DND-41 (cell line): ENCODE measurements at regions not wholly inside any gene's neighbourhood (a gene's known extent, or its start where the extent isn't known, plus 50 kb on each side); places are given as distances from the start of the nearest gene placed in this dataset.

ENCODE experiments used
- ATAC-seq: fragments of 200-7000 bp; cut with Tn5 transposase; 3 replicates; pipeline ENCODE4 v1.9.1; 2021; ENCODE audit warnings: low read depth; ENCODE audit not compliant: insufficient read depth
- DNase-seq: peaks from one replicate; pipeline ENCODE4 v3.0.0-alpha.2; 2020
- H2AFZ ChIP-seq: 2 replicates; pipeline ENCODE4 v1.6.0; 2012; ENCODE audit warnings: low read depth, low read length
- H3K27ac ChIP-seq: 2 replicates; pipeline ENCODE4 v1.5.1; 2012; ENCODE audit warnings: low read length, inconsistent platforms
- H3K27me3 ChIP-seq: fragments of 200-600 bp; sonication (generic); 2 replicates; pipeline ENCODE4 v1.6.0; 2012; ENCODE audit warnings: low read length, mild to moderate bottlenecking, inconsistent platforms; ENCODE audit not compliant: insufficient read depth, poor library complexity
- H3K36me3 ChIP-seq: 2 replicates; pipeline ENCODE4 v1.5.1; 2012; ENCODE audit warnings: low read length, inconsistent platforms; ENCODE audit not compliant: insufficient read depth
- H3K4me1 ChIP-seq: 2 replicates; pipeline ENCODE4 v1.5.1; 2012; ENCODE audit warnings: mild to moderate bottlenecking, low read length; ENCODE audit not compliant: insufficient read depth
- H3K4me2 ChIP-seq: 2 replicates; pipeline ENCODE4 v1.6.0; 2012; ENCODE audit warnings: mild to moderate bottlenecking, moderate library complexity, low read length, inconsistent platforms; ENCODE audit not compliant: insufficient read depth
- H3K4me3 ChIP-seq, 2 experiments: fragments of 200-600 bp in 1 of 2; shearing (Covaris generic) in 1 of 2; 2 replicates each; pipeline ENCODE4 v1.5.1; 2012 to 2016; ENCODE audit warnings: inconsistent platforms in 2 of 2, low read length in 2 of 2, mild to moderate bottlenecking in 2 of 2, low read depth in 1 of 2, moderate library complexity in 1 of 2
- H3K79me2 ChIP-seq: 2 replicates; pipeline ENCODE4 v1.6.0; 2012; ENCODE audit warnings: low read length, inconsistent platforms; ENCODE audit not compliant: insufficient read depth
- H3K9ac ChIP-seq: 2 replicates; pipeline ENCODE4 v1.6.0; 2012; ENCODE audit warnings: low read depth, mild to moderate bottlenecking, inconsistent platforms, low read length, moderate library complexity
- H3K9me3 ChIP-seq: 2 replicates; pipeline ENCODE4 v1.5.1; 2012; ENCODE audit warnings: low read length, moderate library complexity, mild to moderate bottlenecking, inconsistent platforms; ENCODE audit not compliant: insufficient read depth, severe bottlenecking
- H4K20me1 ChIP-seq: 2 replicates; pipeline ENCODE4 v1.6.0; 2012; ENCODE audit warnings: low read length; ENCODE audit not compliant: insufficient read depth
- EZH2 ChIP-seq: IDR thresholded peaks from 3 replicates; pipeline ENCODE4 v1.6.1; 2012; ENCODE audit warnings: borderline replicate concordance, low read depth, mild to moderate bottlenecking, moderate library complexity, low read length, inconsistent platforms; ENCODE audit not compliant: severe bottlenecking
- TF ChIP-seq, protein P1 (sequence below): IDR thresholded peaks from 2 replicates; pipeline ENCODE4 v1.5.1; 2012; ENCODE audit warnings: borderline replicate concordance, low read length, moderate library complexity, mild to moderate bottlenecking; ENCODE audit not compliant: poor library complexity, severe bottlenecking; ENCODE audit errors: extremely low read depth

DNA sequence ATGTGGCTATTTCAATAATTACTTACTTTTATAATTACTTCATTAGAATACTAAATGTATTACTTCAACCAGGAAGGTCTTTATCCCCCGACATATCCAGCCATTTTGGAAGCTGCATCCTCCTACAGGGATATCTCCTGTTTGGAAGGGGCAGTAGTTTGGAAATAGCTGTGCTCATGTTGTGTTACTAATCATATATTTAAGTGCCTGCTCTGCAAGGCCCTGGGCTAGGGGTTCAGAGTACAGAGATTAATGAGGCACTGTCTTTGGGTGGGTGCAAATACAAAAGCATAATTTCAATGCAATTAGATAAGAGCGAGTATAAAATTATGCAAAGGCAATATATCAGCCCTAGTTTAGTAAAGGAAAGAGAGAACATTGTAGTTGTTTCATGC, 146.3 kb upstream of the RARB start:
- no peak overlapping the region for H3K27ac ChIP-seq
- DNase-seq (no peak), ATAC-seq (no peak)
- H3K4me2 ChIP-seq: no peak overlapping the region
- H3K4me3 ChIP-seq: no peak overlapping the region
- H3K4me1 ChIP-seq: no peaks in the 10 kb centered on the region
- H3K36me3 ChIP-seq: no peaks in the 10 kb centered on the region
- no peaks in the 10 kb centered on the region for H4K20me1 ChIP-seq
- no peaks in the 10 kb centered on the region for H3K79me2 ChIP-seq
- no peak overlapping the region for H2AFZ ChIP-seq
- TF ChIP-seq, protein P1, sequence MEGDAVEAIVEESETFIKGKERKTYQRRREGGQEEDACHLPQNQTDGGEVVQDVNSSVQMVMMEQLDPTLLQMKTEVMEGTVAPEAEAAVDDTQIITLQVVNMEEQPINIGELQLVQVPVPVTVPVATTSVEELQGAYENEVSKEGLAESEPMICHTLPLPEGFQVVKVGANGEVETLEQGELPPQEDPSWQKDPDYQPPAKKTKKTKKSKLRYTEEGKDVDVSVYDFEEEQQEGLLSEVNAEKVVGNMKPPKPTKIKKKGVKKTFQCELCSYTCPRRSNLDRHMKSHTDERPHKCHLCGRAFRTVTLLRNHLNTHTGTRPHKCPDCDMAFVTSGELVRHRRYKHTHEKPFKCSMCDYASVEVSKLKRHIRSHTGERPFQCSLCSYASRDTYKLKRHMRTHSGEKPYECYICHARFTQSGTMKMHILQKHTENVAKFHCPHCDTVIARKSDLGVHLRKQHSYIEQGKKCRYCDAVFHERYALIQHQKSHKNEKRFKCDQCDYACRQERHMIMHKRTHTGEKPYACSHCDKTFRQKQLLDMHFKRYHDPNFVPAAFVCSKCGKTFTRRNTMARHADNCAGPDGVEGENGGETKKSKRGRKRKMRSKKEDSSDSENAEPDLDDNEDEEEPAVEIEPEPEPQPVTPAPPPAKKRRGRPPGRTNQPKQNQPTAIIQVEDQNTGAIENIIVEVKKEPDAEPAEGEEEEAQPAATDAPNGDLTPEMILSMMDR: no peak
- no peak for TF ChIP-seq EZH2
- H3K9me3 ChIP-seq: no peaks in the 10 kb centered on the region
- H3K9ac ChIP-seq: no peak overlapping the region
- H3K27me3 ChIP-seq: no peaks in the 10 kb centered on the region

DNA sequence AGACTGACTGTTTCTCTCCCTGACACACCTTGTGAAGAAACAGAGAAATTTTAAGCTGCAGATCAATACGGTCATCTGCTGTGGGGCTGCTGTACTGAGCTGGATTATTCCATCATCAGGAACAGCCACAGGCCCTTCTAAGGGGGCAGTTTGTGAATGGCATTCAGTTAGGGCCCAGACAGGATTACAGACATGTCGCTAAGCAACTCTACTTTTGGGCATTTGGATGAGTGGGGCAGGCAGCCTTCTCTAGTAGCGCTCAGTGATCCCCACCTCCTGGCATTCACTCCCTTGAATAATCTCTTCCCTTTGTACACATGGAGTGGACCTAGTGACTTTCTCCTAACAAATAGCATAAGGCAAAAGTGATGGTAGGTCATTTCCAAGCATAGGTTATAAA, 144.4 kb upstream of the RARB start:
- no peak for ATAC-seq
- Histone ChIP-seq H3K27ac (no peak overlapping the region), H3K79me2 (no peaks in the 10 kb centered on the region), H2AFZ (no peak overlapping the region), H3K4me1 (no peaks in the 10 kb centered on the region), H3K4me2 (no peak overlapping the region), H3K9me3 (no peaks in the 10 kb centered on the region), H3K4me3 (no peak overlapping the region), H3K27me3 (no peaks in the 10 kb centered on the region), H3K36me3 (no peaks in the 10 kb centered on the region), H3K9ac (no peak overlapping the region), H4K20me1 (no peaks in the 10 kb centered on the region)
- TF ChIP-seq, protein P1: no peak
- TF ChIP-seq EZH2: no peak
- no peak for DNase-seq

DNA sequence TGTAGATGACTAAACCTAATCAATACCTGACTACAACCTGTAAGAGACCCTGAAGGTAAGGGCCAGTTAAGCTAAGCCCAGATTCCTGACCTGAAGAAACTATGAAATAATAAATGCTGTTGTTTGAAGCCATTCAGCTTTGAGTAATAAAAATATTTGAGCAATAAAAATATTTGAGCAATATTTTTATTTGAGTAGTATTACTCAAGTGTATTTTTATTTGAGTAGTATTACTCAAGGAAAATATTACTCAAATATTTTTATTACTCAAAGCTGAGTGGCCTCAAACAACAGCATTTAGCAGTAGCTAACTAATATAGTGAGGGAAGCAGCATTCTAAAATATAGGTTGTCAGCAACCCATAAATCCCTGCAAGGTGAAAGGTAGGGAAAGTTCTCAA, 143.8 kb upstream of the RARB start:
- Histone ChIP-seq H3K4me3 (no peak overlapping the region), H2AFZ (no peak overlapping the region), H4K20me1 (no peaks in the 10 kb centered on the region), H3K4me1 (no peaks in the 10 kb centered on the region), H3K27me3 (no peaks in the 10 kb centered on the region), H3K4me2 (no peak overlapping the region), H3K79me2 (no peaks in the 10 kb centered on the region), H3K9me3 (no peaks in the 10 kb centered on the region), H3K36me3 (no peaks in the 10 kb centered on the region), H3K9ac (no peak overlapping the region), H3K27ac (no peak overlapping the region)
- ATAC-seq: no peak
- no peak for DNase-seq
- TF ChIP-seq, protein P1: no peak
- no peak for TF ChIP-seq EZH2

DNA sequence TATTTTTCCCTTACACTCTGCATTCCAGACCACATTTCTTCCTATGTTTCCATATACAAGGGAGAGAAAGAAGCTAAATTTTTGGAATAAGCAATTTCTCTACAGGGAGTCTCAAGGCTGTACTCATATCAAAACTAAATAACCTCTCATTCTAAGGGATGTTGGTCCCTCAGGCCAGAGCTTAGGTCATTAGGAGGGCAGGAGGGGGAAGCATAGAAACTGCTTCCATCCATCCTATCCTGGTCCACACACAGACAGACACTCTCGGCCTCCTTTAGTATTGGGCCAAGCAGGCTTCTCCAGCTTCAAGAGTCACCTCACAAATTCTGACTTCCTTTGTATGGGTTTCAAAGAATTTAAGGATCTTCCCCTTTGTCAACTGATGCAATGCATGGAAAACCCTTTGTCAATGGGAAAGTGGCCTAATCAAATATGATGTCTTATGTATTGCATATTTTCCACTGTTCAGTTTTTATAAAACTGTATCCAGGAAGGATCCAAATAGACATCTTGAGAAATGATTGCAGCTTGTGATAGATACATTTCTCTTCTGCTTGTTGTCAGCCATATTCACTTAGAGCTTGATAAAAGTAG, 140.7 kb upstream of the RARB start:
- Histone ChIP-seq H3K79me2 (no peaks in the 10 kb centered on the region), H3K27ac (no peak overlapping the region), H2AFZ (no peak overlapping the region), H3K4me1 (peaks cover 16% of the 10 kb centered on the region), H3K4me2 (no peak overlapping the region), H4K20me1 (no peaks in the 10 kb centered on the region), H3K36me3 (no peaks in the 10 kb centered on the region), H3K27me3 (no peaks in the 10 kb centered on the region), H3K9ac (no peak overlapping the region), H3K4me3 (no peak overlapping the region), H3K9me3 (no peaks in the 10 kb centered on the region)
- TF ChIP-seq EZH2: no peak
- TF ChIP-seq, protein P1: no peak
- DNase-seq (no peak), ATAC-seq (no peak)
